ENCODE measurements at regions not wholly inside any gene's neighbourhood (a gene's known extent, or its start where the extent isn't known, plus 50 kb on each side); places are given as distances from the start of the nearest gene placed in this dataset.

DNA sequence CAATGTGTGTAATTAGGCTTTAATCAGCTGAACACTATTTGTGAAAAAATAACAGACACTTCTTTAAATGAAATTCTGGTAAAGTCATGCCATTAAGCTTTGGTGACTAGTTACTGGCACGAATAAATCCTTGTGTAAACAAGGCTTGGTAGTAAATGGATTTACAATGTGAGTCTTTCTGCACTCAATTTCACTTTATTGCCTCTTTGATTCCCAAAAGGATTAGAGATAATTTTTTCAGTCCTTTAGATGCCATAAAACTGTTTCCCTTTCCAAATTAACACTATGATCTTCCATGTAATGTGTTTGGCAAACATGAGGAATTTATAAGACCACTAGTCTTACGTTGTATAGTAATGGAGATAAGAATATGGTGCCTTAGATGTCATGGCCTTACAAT is 339.5 kb upstream of the DNAJC19 start (continued):
- TF ChIP-seq ZNF776 (tag by site-specific recombination; IDR thresholded peaks at IDR 0.05; ENCODE audit: borderline replicate concordance): peak; percentile 68; the same call in 1 of the 2 replicates
- peak; percentile 99 for TF ChIP-seq WT1 (tag by site-specific recombination; IDR thresholded peaks at IDR 0.05)
- TF ChIP-seq ZNF37A (tag by site-specific recombination; IDR thresholded peaks at IDR 0.05): no peak
- peak; percentile 73; the same call in 1 of the 2 replicates for TF ChIP-seq SALL2 (tag by site-specific recombination; IDR thresholded peaks at IDR 0.05; ENCODE audit: borderline replicate concordance)
- no peak for TF ChIP-seq ZNF785 (tag by site-specific recombination; IDR thresholded peaks at IDR 0.05)
- peak; percentile 65; the same call in 1 of the 2 replicates for TF ChIP-seq MZF1 (tag by site-specific recombination; IDR thresholded peaks at IDR 0.05; ENCODE audit: borderline replicate concordance)
- peak; percentile 100 for TF ChIP-seq ZNF843 (tag by site-specific recombination; IDR thresholded peaks at IDR 0.05)
- peak; percentile 98 for TF ChIP-seq ZNF391 (tag by site-specific recombination; IDR thresholded peaks at IDR 0.05; ENCODE audit: borderline replicate concordance, low read depth)
- peak; percentile 86 for TF ChIP-seq ZNF146 (tag by site-specific recombination; IDR thresholded peaks at IDR 0.05)
- peak; percentile 99 for TF ChIP-seq ZNF488 (tag by site-specific recombination; IDR thresholded peaks at IDR 0.05)
- TF ChIP-seq SP7 (tag by site-specific recombination; IDR thresholded peaks at IDR 0.05): peak; percentile 99
- no peak for TF ChIP-seq HOXC10 (CRISPR knock-in tag; IDR thresholded peaks at IDR 0.05)
- TF ChIP-seq ZNF155 (tag by site-specific recombination; IDR thresholded peaks at IDR 0.05): no peak
- TF ChIP-seq ZNF132 (tag by site-specific recombination; IDR thresholded peaks at IDR 0.05; ENCODE audit: borderline replicate concordance): no peak
- no peak for TF ChIP-seq REPIN1 (tag by site-specific recombination; IDR thresholded peaks at IDR 0.05; ENCODE audit: low read depth)
- TF ChIP-seq ZNF664 (tag by site-specific recombination; IDR thresholded peaks at IDR 0.05): peak; percentile 94
- TF ChIP-seq ZNF530 (tag by site-specific recombination; IDR thresholded peaks at IDR 0.05; ENCODE audit: low read depth): no peak
- peak; percentile 93 for TF ChIP-seq SCRT1 (tag by site-specific recombination; IDR thresholded peaks at IDR 0.05; ENCODE audit: borderline replicate concordance)

DNA sequence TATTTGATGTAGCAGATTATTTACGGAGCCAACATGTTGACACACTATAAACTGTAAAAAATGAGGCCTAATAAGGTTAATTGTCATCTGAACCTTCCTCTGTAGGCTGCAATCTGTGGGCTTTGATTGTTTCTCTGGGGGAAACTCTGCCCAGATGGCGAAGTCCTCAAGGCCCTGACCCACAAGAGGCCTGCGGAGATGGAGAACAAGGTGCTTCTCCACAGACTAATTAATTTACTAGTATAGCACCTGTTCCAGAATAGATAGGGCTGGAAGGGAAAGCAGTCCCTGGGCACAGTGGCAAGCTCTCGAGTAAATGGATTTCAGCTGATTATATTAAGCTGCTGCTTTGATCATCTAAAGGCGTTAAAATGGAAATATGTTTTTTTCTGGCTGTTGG is 338.8 kb upstream of the DNAJC19 start:
- H3K27ac ChIP-seq (ENCODE audit: extremely low read depth, low read depth, low read length): peak overlapping the region; percentile 37; the same call in 1 of the 2 replicates
- H3K4me1 ChIP-seq (ENCODE audit: control insufficient read depth, insufficient read depth, low read length): peaks cover 24% of the 10 kb centered on the region
- TF ChIP-seq GFI1B (tag by site-specific recombination; IDR thresholded peaks at IDR 0.05) (peak; percentile 46; the same call in 1 of the 2 replicates), SCRT1 (tag by site-specific recombination; IDR thresholded peaks at IDR 0.05; ENCODE audit: borderline replicate concordance) (no peak), ZNF140 (tag by site-specific recombination; IDR thresholded peaks at IDR 0.05) (no peak), ZNF843 (tag by site-specific recombination; IDR thresholded peaks at IDR 0.05) (no peak), ZNF488 (tag by site-specific recombination; IDR thresholded peaks at IDR 0.05) (no peak)
- TF ChIP-seq, protein P1, sequence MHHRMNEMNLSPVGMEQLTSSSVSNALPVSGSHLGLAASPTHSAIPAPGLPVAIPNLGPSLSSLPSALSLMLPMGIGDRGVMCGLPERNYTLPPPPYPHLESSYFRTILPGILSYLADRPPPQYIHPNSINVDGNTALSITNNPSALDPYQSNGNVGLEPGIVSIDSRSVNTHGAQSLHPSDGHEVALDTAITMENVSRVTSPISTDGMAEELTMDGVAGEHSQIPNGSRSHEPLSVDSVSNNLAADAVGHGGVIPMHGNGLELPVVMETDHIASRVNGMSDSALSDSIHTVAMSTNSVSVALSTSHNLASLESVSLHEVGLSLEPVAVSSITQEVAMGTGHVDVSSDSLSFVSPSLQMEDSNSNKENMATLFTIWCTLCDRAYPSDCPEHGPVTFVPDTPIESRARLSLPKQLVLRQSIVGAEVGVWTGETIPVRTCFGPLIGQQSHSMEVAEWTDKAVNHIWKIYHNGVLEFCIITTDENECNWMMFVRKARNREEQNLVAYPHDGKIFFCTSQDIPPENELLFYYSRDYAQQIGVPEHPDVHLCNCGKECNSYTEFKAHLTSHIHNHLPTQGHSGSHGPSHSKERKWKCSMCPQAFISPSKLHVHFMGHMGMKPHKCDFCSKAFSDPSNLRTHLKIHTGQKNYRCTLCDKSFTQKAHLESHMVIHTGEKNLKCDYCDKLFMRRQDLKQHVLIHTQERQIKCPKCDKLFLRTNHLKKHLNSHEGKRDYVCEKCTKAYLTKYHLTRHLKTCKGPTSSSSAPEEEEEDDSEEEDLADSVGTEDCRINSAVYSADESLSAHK (tag by site-specific recombination; IDR thresholded peaks at IDR 0.05): peak; percentile 42
- H3K36me3 ChIP-seq (ENCODE audit: control insufficient read depth in 2 of 2, insufficient read depth in 1 of 2, low read length in 2 of 2): no peaks in the 10 kb centered on the region
- no peaks in the 10 kb centered on the region for H3K9me3 ChIP-seq (ENCODE audit: control insufficient read depth, insufficient read depth, low read depth, low read length)
- ChIA-PET POLR2A (no interaction called here), CTCF (interaction anchor here (1.0 kb wide), 1 partner anchor 118 kb away, joined by 3 read pairs; no protein-coding TSS in a partner anchor)
- no peak overlapping the region for H3K4me3 ChIP-seq (ENCODE audit: low read depth, low read length)

All from HEK293 (cell line).